Esophagus squamous epithelium (tissue), 4 donors: ENCODE measurements at regions not wholly inside any gene's neighbourhood (a gene's known extent, or its start where the extent isn't known, plus 50 kb on each side); places are given as distances from the start of the nearest gene placed in this dataset.

Experiments
- POLR2A ChIP-seq, 4 donors: fragments of 450-650 bp; IDR thresholded peaks; one replicate each; pipeline ENCODE4 v1.6.1; 2017; ENCODE audit warnings: antibody characterized with exemption in 4 of 4, mild to moderate bottlenecking in 4 of 4, moderate library complexity in 3 of 4
- TF ChIP-seq, protein P1 (sequence below), 6 experiments: fragments of 450-650 bp in 4 of 6; fragments of 200-600 bp in 2 of 6; sonication (generic) in 2 of 6; IDR thresholded peaks; one replicate each; pipeline ENCODE4 v1.5.1; 2016 to 2019; ENCODE audit warnings: antibody characterized with exemption in 6 of 6, mild to moderate bottlenecking in 4 of 6, moderate library complexity in 4 of 6

DNA sequence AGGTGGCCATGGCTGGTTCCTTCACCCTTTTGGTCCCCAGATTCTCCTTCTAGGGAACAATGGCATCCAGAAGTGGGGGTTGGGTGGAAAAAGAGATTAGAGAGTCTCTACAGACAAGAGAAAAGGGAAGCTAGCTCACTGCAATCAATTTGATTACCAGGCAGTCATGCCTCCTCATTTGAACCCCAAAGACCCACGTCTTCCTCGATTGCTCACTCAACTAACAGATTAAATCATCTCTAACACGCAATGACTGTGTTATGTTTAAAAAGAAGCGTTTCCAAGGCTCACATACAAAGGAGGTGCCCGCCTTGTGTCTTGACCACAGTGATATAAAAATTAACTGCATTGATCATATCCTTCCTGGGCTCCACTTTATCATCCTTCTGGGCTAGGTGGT, 57.6 kb downstream of the BHLHE40 start:
- TF ChIP-seq, protein P1, sequence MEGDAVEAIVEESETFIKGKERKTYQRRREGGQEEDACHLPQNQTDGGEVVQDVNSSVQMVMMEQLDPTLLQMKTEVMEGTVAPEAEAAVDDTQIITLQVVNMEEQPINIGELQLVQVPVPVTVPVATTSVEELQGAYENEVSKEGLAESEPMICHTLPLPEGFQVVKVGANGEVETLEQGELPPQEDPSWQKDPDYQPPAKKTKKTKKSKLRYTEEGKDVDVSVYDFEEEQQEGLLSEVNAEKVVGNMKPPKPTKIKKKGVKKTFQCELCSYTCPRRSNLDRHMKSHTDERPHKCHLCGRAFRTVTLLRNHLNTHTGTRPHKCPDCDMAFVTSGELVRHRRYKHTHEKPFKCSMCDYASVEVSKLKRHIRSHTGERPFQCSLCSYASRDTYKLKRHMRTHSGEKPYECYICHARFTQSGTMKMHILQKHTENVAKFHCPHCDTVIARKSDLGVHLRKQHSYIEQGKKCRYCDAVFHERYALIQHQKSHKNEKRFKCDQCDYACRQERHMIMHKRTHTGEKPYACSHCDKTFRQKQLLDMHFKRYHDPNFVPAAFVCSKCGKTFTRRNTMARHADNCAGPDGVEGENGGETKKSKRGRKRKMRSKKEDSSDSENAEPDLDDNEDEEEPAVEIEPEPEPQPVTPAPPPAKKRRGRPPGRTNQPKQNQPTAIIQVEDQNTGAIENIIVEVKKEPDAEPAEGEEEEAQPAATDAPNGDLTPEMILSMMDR (IDR thresholded peaks at IDR 0.05) = no peak
- no peak for TF ChIP-seq POLR2A (IDR thresholded peaks at IDR 0.05)
